Brain microvascular endothelial cell (primary cell): ENCODE measurements at regions not wholly inside any gene's neighbourhood (a gene's known extent, or its start where the extent isn't known, plus 50 kb on each side); places are given as distances from the start of the nearest gene placed in this dataset.

ENCODE experiments used
- DNase-seq: peaks from one replicate; pipeline ENCODE4 v3.0.0-alpha.2; 2020
- H3K27ac ChIP-seq: fragments of 250-450 bp; sonication (Bioruptor Pico); 2 replicates; pipeline ENCODE4 v1.5.1; 2020; ENCODE audit warnings: mild to moderate bottlenecking, moderate library complexity
- H3K27me3 ChIP-seq: fragments of 250-450 bp; sonication (Bioruptor Pico); replicated peaks from 2 replicates; pipeline ENCODE4 v1.5.1; 2020; ENCODE audit warnings: mild to moderate bottlenecking
- H3K36me3 ChIP-seq: fragments of 250-450 bp; sonication (Bioruptor Pico); replicated peaks from 2 replicates; pipeline ENCODE4 v1.5.1; 2020; ENCODE audit warnings: mild to moderate bottlenecking
- H3K4me3 ChIP-seq: 2 replicates; pipeline ENCODE4 v1.5.1; 2011; ENCODE audit warnings: low read depth, mild to moderate bottlenecking, control low read depth, low read length, moderate library complexity
- CTCF ChIP-seq: IDR thresholded peaks from 2 replicates; pipeline ENCODE4 v1.5.1; 2011; ENCODE audit warnings: low read depth, mild to moderate bottlenecking, moderate library complexity, low read length, control low read depth, inconsistent platforms; ENCODE audit errors: missing control alignments
- in situ Hi-C: cut with HindIII; loops from 2 replicates; pipeline ENCODE4 v1.10.0; 2017; ENCODE audit warnings: low sequenced_read_pairs, low pct_ligation_motif_present

GRCh38 chr2:139230881-139231280 lies 450.7 kb upstream of the NXPH2 start:
- H3K36me3 ChIP-seq: no peaks in the 10 kb centered on the region
- no peaks in the 10 kb centered on the region for H3K27me3 ChIP-seq
- in situ Hi-C loops: no loop called here
- no peak overlapping the region for H3K4me3 ChIP-seq
- no peak overlapping the region for H3K27ac ChIP-seq
- TF ChIP-seq CTCF: no peak
- DNase-seq: no peak

GRCh38 chr2:139228276-139228675 lies 448.1 kb upstream of the NXPH2 start:
- Histone ChIP-seq H3K36me3 (no peaks in the 10 kb centered on the region), H3K27me3 (no peaks in the 10 kb centered on the region), H3K4me3 (no peak overlapping the region), H3K27ac (no peak overlapping the region)
- in situ Hi-C loops: no loop called here
- TF ChIP-seq CTCF: no peak
- DNase-seq: no peak

GRCh38 chr2:139225961-139226360 lies 445.8 kb upstream of the NXPH2 start:
- H3K27me3 ChIP-seq: no peaks in the 10 kb centered on the region
- in situ Hi-C loops: no loop called here
- DNase-seq: no peak
- no peaks in the 10 kb centered on the region for H3K36me3 ChIP-seq
- no peak for TF ChIP-seq CTCF
- H3K4me3 ChIP-seq: no peak overlapping the region
- no peak overlapping the region for H3K27ac ChIP-seq

- no peak for DNase-seq
- Histone ChIP-seq H3K27ac (no peak overlapping the region), H3K27me3 (no peaks in the 10 kb centered on the region), H3K4me3 (no peak overlapping the region), H3K36me3 (no peaks in the 10 kb centered on the region)
- TF ChIP-seq CTCF: no peak
- in situ Hi-C loops: no loop called here
Measured at GRCh38 chr2:139218181-139218580, 438.0 kb upstream of the NXPH2 start.

- TF ChIP-seq CTCF: no peak
- Histone ChIP-seq H3K36me3 (no peaks in the 10 kb centered on the region), H3K27me3 (no peaks in the 10 kb centered on the region), H3K4me3 (no peak overlapping the region), H3K27ac (no peak overlapping the region)
- in situ Hi-C loops: no loop called here
- DNase-seq: no peak
Measured at GRCh38 chr2:139217641-139218040, 437.5 kb upstream of the NXPH2 start.

GRCh38 chr2:139216435-139216834 lies 436.2 kb upstream of the NXPH2 start:
- Histone ChIP-seq H3K4me3 (no peak overlapping the region), H3K36me3 (no peaks in the 10 kb centered on the region), H3K27ac (no peak overlapping the region), H3K27me3 (no peaks in the 10 kb centered on the region)
- TF ChIP-seq CTCF: no peak
- DNase-seq: no peak
- in situ Hi-C loops: no loop called here
